Activated T-cell treated with anti-CD3 and anti-CD28 coated beads for 4 hours (primary cell): ENCODE measurements at regions not wholly inside any gene's neighbourhood (a gene's known extent, or its start where the extent isn't known, plus 50 kb on each side); places are given as distances from the start of the nearest gene placed in this dataset.
"Not testable (repeated sequence)": the region's sequence is repeated elsewhere in the genome, so short reads cannot be mapped to it uniquely, and the experiment has no call there.

Experiments used
- DNase-seq: peaks from one replicate; pipeline ENCODE4 v3.0.0-alpha.2; 2020

DNA sequence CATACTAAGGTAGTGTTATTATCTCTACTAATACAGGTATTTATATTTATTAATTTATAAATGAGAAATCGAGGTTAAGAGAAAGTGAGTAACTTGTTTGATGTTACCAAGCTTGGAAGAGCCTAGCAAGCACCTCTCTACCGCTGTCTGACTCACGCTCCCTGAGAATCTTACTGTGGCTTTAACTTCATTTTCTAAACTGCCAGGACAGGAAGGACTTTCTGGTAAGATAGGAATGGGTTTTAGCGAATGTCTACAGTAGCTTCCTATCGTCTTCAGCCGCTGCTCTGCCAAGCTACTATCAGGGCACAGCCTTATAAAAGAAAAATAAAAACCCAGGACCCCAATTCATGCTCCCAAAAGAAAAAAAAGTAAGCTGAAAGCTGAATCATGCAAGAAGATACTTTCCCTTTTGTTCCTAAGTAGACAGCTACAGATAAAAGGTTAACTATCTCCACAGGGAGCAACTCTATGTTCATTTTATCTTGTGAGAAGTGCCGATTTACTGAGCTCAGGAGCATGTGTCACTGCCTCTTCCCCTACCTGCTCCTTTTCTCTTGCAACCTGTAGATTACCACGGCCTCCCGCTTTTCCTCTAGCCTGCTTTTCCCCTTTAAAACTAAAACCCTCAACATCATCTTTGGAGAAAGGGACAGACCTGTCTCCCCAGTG is 60.2 kb downstream of the THNSL1 start:
- no peak for DNase-seq

DNA sequence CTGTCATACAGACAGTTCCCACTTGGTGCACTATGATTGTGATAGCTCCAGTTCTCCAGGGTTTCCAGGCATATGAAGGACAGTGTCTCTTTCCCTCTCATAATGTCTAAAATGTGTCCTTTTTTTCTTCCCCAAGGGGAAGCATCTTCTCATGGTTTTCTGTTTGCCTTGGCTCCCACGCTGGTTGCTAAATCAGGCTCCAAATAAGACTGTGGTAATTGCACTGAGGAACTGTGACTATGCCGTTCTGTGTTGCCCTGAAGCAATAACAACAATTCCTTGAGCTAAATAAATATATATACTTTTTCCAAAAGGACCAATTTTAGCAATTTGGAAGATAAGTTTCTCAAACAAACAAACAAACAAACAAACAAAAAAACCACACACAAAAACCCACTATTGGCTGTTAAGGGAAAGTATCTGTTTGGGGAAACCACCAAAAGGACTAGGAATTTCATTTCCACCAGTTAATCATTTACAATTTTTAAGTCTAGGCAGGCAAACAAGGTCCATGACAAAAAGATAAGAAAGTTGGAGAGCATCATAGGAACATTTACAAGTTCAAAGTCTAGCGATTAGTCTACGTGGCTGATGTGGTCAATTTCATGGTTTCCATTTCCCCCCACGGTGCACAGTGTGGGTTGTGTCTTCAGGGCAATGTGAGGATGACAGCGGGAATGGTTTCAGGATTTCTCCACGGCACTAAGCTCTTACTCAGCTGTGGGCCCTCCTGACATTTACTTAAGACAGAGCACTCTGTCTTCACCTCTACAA is 62.4 kb downstream of the THNSL1 start:
- no peak for DNase-seq

DNA sequence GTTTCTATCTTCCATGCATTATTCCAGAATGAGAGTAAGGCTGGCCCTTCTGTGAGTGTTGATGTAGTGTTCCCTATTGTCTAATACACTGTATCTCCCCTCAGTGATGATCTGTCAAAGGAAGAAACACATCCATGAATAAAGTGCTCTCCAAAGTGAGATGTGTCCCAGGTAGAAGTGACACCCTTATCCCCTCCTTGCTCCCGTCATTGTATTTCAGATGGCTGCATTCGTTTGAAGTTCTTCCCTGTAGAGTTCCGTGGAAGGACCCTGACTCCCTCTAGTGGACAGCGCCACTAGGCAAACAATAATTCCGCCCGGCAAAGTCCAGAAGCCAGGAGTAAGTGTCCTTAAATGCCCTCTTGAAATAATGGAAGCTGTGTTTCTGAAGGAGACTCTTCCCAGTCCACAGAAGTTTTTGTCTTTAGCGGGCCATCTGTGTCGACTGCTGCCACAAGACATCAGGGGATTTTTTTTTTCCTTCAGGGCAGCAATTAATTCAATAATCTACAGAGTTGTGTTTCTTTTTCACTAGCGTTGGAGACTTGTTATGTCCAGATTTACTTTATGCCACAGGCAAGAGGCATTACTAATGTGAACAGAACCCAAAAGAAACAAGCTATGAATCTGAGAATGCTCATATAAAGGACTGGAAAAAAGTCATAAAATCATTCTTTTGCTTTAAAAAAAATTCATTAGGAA is 64.6 kb downstream of the THNSL1 start:
- DNase-seq, result peak; percentile 48

DNA sequence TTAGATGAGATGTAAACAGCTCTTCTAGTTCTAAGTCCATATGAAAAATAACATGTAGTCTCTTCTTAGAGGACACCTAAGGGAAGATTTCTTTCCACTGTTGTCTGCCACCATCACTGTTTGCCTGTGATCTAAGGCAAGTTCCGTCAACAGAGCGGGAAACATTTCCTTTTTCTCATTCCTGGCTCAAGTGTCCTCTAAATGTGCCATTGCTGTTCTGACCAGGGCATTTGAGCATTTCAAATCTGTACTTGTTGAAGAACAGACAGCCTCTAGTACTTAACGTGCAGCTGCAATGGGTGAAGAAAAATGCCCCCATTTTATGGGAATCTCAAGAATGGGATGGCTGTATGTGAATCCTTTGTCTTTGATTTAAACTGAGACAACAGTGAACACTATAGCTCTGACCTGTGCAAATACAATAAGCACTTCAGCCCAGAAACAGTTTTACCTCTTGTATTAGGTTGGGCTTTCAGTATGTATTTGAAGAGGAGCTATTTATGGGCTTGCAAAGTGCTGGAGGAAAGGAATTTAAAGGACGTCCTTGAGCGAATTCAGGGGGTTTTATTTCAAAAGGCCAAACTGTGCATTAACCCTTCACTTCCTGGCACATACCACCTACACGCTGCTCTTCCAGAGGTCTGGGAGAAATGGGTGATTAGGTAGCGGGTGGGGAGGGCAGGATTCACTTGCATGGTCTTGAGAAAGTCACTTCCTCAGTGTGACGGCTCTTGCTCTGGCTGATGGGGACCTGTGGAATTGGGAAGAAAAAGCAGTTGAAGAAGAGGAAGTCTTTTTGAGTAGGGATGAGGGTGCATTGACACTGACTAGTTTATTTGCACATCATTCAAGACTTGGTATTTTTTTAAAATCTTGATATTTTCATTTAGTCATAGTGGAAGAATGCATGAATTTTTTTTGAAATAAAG is 66.1 kb downstream of the THNSL1 start:
- DNase-seq, result no peak

DNA sequence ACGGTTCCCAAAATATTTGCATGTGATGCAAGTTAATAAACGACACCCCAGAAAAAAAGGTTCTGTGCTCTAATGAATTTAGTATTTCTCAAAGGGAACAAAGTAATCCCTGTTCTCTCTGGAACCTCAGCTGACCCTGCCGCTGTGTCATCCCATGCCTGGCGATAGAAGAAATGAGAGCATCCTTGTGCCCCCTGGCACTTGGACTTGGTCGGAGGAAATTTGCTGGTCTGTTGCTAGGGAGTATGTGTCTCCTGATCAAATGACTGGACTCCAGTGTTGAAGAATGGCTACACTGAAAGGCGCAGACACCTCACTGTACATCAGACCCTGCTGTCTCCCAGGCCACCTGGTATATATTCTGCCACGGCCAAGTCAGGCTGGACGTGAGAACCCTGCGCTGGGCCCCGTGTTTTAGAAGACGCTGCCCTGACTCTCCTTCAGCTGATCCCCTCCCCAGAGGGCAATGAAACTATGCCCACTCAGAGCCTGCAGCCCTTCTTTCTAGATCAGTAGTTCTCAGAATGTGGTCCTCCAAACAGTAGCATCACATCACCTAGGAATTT is 67.2 kb downstream of the THNSL1 start:
- no peak for DNase-seq

DNA sequence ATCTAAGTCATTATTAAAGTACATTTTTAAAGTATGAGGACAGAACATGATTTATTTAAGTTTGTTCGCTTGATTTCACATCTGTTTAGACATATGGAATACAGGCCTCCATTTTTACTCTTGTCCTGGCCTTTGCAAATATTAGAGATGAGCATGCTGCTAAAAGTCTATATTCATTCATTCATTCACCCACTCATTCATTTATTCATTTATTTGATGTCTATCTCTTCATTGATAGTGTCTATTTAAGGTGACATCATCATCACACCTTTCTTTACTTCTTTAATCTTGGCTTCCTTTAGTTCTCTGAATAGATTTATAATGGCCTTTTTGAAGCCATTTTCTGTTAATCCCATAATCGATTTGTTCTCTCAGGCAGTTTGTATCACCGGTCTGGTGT is 68.0 kb downstream of the THNSL1 start:
- DNase-seq, result no peak

DNA sequence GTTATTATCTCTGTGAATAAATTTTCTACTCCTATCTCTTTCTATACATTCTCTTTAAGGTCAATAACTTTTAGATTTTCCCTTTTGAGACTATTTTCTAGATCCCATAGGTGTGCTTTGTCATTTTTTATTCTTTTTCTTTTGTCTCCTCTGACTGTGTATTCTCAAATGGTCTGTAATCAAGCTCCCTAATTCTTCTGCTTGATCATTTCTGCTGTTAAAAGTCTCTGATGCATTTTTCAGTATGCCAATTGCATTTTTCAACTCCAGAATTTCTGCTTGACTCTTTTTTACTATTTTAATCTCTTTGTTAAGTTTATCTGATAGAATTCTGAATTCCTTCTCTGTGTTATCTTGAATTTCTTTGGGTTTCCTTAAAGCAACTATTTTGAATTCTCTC is 78.2 kb downstream of the THNSL1 start:
- DNase-seq, result no peak

DNA sequence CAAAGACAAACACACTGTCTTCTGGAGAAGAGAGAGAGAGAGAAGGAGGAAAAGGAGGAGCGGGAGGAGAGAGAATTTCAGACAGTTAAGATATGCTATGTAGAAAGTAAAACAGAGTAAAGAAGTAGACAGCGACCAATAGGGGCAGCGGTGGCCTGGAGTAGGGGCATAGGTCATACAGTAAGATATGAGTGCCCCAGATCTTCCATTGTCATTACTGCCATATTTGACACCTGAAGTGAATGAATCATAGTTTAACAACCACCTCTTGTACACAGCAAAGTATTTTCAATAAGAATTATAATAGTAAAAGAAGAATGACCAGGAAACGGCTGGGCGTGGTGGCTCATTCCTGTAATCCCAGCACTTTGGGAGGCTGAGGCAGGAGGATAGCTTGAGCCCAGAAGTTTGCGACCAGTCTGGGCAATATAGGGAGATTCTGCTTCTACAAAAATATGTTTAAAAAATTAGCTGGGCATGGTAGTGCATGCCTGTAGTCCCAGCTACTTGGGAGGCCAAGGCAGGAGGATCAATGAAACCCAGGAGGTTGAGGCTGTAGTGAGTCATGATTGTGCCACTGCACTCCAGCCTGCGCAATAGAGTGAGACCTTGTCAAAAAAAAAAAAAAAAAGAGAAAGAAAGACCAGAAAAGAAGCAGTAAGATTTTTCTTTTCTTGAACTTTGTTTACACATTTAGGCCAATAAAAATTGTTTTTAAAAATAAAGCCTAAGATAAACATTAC is 77.0 kb upstream of the GPR158 start:
- DNase-seq, result no peak

DNA sequence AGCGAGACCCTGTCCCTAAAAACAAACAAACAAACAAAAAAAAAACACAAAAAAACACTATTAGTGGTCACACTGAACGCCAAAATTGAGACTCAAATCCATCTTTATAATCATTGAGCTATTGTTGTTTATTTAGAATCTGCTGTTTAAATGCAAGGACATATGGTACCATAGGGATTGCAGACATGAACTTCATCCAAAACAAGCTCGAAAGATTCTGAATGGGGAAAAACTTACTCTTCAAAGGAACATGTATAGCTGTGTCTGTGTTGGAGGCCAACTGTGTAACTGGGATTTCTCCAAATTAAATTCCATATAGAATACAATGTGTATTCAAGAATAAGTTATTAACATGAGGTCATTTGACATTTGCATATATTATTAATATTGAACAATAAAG is 74.7 kb upstream of the GPR158 start:
- no peak for DNase-seq

DNA sequence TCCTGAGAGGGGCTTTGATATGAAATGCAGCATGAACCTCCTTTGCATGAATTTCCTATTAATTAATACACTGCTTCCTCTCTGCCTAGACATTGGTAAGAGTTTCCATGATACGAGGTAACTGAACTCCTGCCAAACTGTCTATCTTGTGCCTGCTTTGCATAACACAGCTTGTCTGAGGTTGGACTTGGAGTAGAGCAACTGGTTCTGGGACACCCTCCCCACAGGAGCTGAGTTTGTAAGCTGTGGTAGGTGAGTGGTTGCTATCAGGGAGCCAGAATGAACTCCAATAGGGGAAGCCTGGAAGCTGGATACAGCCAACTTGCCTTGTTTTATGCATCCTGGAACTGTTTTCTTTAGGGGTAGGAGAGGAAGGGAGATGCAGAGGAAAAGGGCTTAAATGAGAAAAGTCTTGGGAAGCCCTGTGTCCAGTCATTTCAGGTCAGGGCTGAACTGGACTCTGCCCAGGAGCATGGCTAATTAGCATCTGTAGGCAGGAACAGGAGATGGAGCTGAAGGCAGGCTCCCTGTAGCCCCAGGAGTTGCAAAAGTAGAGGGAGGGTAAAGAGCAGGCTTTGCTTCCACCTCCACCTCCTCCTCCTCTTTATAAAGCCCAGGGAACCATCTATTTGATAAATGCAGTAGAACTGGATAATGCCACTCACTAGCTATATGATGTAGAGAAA is 73.2 kb upstream of the GPR158 start:
- no peak for DNase-seq

DNA sequence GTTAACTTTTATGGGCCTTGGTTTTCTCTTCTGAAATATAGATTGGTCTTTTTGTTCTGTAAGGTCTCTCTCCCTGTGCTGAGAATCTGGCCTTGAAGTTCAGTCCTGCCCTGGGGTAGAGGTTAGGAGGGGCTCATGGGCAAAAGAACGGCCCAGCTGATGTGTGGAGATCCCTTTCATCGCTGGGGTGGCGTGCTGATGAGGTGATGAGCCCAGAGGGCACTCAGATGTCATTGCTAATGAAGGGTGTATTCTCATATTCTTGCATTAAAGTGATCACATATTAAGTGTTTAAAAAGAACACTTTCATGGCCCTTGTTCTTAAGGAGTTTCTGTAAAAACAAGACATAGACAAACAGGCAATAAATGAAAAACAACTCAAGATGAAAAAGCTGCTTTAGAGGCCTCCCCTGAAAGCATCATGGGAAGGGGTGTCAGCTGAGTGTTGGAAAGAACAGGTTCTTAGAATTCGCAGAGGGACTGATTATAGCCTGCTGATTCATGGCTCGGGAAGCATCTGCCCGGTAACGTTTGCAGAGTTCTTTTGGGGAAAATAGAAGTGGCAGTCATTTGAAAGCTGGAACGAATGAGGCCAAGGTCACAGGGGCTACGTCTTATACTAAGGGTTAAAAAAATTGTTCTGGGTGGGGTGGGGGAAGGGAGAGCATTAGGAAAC is 72.5 kb upstream of the GPR158 start:
- DNase-seq, result no peak

DNA sequence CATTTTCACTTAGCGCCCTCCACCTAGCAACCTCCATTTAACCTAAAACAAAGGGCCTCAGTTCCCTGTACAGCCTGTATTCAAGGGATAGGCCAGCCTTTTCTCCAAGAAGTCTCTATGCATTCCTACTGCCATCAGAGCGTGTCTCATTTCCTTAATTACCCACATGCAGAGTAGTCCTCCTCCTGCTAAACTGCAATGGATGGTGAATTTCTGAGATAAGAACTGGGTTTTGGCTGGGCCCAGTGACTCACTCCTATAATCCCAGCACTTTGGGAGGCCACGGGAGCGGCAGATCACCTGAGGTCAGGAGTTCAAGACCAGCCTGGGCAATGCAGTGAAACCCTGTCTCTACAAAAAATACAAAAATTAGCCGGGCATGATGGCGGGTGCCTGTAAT is 71.1 kb upstream of the GPR158 start:
- no peak for DNase-seq

DNA sequence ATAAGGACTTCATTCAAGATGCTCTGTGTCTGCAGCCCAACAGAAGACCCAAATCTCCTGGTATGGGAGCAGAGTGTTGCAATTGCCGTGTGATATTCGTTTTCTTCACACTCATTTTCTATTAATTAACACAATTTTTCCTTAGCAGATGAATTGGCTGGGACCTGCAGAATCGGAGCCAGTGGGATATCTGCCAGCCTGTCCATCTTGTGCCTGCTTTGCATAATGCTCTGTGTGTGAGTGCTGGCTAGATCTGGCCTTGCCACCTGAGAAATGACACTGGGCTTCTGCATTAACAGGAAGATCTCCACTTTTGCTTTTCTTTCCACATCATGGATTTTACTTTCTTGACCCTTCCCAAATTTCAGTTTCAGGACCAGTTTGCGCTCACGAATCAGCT is 70.4 kb upstream of the GPR158 start:
- no peak for DNase-seq

DNA sequence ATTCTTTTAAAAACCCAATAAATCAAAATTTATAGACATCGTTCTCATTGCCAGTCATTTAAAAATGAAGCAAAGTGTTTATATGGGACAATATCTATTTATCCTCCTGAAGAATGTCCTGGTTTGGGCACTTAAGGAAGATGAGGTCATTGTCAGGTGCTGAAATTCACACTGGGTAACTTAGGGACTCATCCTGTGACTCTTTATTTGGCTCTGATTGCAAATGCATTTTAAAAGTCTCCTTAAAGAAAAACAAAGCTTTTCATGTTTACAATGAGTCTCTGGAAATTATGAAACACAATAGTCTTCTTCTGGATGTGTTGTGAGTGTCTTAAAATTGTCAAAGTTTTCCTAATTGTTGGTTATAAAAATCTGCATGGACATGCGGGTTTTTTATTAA is 69.5 kb upstream of the GPR158 start:
- no peak for DNase-seq

DNA sequence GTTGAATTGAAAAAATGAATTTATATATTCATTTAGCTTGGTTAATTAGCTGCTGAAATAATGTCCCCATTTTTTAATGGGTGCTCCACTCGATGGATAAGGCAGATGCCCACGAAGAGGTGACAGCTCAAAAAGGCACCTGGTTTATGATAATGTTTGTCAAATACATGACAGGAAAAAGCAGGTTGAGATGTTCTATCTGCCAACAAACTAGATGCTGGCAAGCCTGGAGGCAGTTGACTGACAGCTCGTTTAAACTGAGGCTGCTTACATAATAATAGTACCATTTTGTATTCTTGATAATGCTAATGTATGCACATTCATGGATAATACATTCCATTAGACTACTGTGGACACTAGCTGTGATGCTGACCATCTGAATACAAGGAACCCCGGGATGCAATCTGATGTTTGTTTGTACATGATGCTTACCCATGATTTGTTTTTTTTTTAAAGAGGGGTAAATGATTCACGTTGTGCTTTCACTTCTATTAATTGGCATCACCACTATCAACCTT is 69.0 kb upstream of the GPR158 start:
- DNase-seq, result no peak

DNA sequence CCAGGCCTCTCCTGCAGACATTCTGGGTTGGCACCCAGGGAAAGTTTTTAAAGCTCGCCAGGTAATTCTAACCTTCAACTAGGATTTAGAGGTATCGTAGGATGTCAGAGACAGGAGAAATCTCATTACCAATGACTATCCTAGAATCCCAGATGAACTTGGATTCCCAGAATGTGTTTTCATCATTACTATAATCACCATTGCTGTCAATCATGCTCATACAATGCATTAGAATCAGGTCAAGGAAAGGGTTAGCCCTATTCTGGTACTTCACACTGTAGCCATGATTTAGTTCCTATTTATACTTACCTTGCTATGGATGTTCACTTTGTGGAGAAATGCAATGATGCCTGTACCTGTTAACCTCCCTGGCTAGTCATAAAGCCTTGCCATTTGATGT is 67.0 kb upstream of the GPR158 start:
- DNase-seq, result no peak

DNA sequence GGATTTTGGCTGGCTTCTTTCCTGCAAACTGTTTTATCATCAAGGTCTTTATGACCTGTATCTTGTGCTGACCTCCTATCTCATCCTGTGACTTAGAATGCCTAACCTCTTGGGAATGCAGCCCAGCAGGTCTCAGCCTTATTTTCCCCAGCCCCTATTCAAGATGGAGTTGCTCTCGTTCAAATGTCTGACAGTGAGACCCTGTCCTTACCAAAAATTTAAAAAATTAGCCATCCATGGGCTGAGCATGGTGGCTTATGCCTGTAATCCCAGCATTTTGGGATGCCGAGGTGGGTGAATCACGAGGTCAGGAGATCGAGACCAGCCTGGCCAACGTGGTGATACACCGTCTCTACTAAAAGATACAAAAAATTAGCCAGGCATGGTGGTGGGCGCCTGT is 64.9 kb upstream of the GPR158 start:
- not testable (repeated sequence) for DNase-seq

DNA sequence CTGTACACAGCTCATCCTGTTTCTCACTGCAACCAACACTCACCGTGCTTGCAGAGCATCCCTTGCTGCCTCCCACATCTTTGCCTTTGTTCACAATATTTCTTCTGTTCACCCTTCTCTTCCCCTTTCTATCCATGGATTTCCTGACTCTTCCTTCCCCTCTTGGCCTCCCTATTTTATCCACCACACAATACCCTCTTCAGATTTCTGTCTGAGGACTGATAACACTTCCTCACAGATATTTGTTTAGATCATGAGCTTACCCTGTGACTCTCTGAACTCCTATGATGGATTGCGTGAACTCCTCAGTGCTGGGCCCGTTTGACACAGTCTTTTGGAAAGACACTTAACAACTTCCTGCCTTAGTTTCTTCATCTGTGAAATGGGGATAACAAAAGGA is 62.8 kb upstream of the GPR158 start:
- no peak for DNase-seq

DNA sequence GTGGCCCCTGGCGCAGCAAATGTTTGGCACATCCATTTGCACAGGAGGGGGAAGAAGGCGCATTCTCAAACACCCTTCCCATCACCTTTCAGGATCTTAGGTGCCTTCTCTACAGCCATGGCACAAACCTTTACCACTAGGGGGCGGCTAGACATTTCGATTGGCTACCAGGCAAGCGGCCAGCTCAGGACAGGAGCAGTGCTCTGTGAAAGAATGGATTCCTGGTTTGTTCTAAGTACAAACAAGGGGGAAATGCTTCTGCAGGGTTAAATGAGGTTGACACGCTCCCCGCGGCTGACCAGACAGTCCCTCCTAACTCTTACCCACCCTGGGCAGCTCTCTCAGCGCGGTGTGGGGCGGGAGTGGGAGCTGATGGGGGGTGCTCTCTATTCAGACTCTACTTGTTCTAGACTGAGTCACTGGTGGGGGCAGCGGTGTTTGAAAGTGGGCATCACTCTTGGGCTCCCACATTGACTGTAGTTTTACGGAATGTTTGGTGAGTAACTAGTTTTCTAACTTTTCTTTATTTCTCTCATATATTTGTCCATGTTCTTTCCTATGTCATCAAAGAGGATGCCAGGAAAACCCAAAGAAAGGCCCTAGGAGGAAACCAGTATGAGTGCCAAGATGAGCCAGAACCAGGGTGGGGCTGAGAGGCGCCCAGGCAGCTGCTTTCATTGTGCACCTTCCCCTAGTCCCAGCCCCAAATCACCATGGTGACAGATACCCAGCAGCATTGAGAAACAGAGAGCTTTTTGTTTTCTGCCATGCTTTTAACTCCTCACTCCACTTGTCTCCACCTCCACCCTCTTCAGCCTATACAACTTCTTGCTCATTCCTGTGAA is 61.4 kb upstream of the GPR158 start:
- DNase-seq, result peak; percentile 9

DNA sequence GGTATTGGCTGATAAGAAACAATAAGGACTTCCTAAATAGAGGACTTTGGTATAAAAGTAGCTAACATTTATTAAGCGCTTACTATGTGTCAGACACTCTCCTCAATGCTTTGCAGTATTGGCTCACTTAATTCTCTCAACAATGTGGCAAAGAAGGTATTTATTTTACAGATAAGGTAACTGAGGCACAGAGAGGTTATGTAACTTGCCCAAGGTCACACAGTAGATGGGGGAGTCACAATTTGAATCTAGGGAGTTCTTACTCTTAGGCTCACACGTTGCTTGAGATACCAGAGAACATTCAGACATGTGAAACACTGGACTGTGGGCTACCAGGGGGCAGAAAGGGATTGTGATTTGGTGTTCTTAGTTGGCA is 60.8 kb upstream of the GPR158 start:
- no peak for DNase-seq
